A549 (cell line): ENCODE measurements at regions not wholly inside any gene's neighbourhood (a gene's known extent, or its start where the extent isn't known, plus 50 kb on each side); places are given as distances from the start of the nearest gene placed in this dataset.

Source experiments
- CBX2 ChIP-seq: fragments of 200-600 bp; sonication (generic); IDR thresholded peaks from 2 replicates; pipeline ENCODE4 v1.6.1; 2016; ENCODE audit warnings: low read depth, mild to moderate bottlenecking, borderline replicate concordance
- EHMT2 ChIP-seq: fragments of 200-600 bp; sonication (generic); IDR thresholded peaks from 2 replicates; pipeline ENCODE4 v1.6.1; 2016; ENCODE audit warnings: antibody characterized with exemption, low read depth, mild to moderate bottlenecking, moderate library complexity
- HOXA7 ChIP-seq: fragments of 250-450 bp; sonication (Bioruptor Pico); IDR thresholded peaks from 2 replicates; pipeline ENCODE4 v1.5.0; 2020; ENCODE audit warnings: mild to moderate bottlenecking, moderate library complexity
- JUNB ChIP-seq: fragments of >200 bp; sonication (Bioruptor Twin); formaldehyde crosslinking; IDR thresholded peaks from 2 replicates; pipeline ENCODE4 v1.6.1; 2016
- KDM5A ChIP-seq: fragments of 200-600 bp; sonication (generic); IDR thresholded peaks from 2 replicates; pipeline ENCODE4 v1.6.1; 2016; ENCODE audit warnings: antibody characterized with exemption, mild to moderate bottlenecking
- NFE2L2 ChIP-seq: fragments of 150-350 bp; conservative IDR thresholded peaks from 2 replicates; pipeline ENCODE4 v1.6.1; 2014; ENCODE audit warnings: low read length
- POLR2A ChIP-seq: IDR thresholded peaks from 2 replicates; pipeline ENCODE4 v1.6.1; 2012; ENCODE audit warnings: mild to moderate bottlenecking, low read length
- RAD21 ChIP-seq, 2 experiments: fragments of >200 bp in 1 of 2; sonication (Bioruptor Twin) in 1 of 2; formaldehyde crosslinking in 1 of 2; IDR thresholded peaks in 1 of 2; conservative IDR thresholded peaks in 1 of 2; 2 replicates in 1 of 2; 3 replicates in 1 of 2; pipeline ENCODE4 v1.6.1; 2012 to 2018; ENCODE audit warnings: inconsistent platforms in 1 of 2
- RFX5 ChIP-seq: fragments of 450-650 bp; IDR thresholded peaks from 2 replicates; pipeline ENCODE4 v1.7.1; 2014; ENCODE audit warnings: antibody characterized with exemption, mild to moderate bottlenecking, moderate library complexity
- RNF2 ChIP-seq: fragments of 200-600 bp; sonication (generic); IDR thresholded peaks from 2 replicates; pipeline ENCODE4 v1.6.1; 2016; ENCODE audit warnings: low read depth, mild to moderate bottlenecking, antibody characterized with exemption, moderate library complexity, borderline replicate concordance
- SMC3 ChIP-seq: fragments of >200 bp; sonication (Bioruptor Twin); formaldehyde crosslinking; IDR thresholded peaks from 3 replicates; pipeline ENCODE4 v1.6.1; 2018; ENCODE audit warnings: inconsistent platforms
- TF ChIP-seq, protein P1 (sequence below): fragments of 450-650 bp; IDR thresholded peaks from 2 replicates; pipeline ENCODE4 v1.6.1; 2014; ENCODE audit warnings: antibody characterized with exemption
- TF ChIP-seq, protein P2 (sequence below): fragments of >200 bp; sonication (Bioruptor Twin); formaldehyde crosslinking; IDR thresholded peaks from 3 replicates; pipeline ENCODE4 v1.5.1; 2016
- TF ChIP-seq, protein P3 (sequence below): IDR thresholded peaks from 2 replicates; pipeline ENCODE4 v1.6.1; 2012

GRCh38 chr15:95087253-95087609 lies 855.9 kb downstream of the MCTP2 start:
- TF ChIP-seq HOXA7 (CRISPR knock-in tag) (no peak), SMC3 (no peak), RAD21 (conservative IDR thresholded peaks at IDR 0.05 in 1 of 2, IDR thresholded peaks at IDR 0.05 in 1 of 2) (no peak), KDM5A (no peak), RNF2 (no peak), RFX5 (no peak), CBX2 (no peak), JUNB (no peak), EHMT2 (no peak), NFE2L2 (no peak), POLR2A (no peak)
- TF ChIP-seq, protein P1, sequence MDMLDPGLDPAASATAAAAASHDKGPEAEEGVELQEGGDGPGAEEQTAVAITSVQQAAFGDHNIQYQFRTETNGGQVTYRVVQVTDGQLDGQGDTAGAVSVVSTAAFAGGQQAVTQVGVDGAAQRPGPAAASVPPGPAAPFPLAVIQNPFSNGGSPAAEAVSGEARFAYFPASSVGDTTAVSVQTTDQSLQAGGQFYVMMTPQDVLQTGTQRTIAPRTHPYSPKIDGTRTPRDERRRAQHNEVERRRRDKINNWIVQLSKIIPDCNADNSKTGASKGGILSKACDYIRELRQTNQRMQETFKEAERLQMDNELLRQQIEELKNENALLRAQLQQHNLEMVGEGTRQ = no peak
- TF ChIP-seq, protein P2, sequence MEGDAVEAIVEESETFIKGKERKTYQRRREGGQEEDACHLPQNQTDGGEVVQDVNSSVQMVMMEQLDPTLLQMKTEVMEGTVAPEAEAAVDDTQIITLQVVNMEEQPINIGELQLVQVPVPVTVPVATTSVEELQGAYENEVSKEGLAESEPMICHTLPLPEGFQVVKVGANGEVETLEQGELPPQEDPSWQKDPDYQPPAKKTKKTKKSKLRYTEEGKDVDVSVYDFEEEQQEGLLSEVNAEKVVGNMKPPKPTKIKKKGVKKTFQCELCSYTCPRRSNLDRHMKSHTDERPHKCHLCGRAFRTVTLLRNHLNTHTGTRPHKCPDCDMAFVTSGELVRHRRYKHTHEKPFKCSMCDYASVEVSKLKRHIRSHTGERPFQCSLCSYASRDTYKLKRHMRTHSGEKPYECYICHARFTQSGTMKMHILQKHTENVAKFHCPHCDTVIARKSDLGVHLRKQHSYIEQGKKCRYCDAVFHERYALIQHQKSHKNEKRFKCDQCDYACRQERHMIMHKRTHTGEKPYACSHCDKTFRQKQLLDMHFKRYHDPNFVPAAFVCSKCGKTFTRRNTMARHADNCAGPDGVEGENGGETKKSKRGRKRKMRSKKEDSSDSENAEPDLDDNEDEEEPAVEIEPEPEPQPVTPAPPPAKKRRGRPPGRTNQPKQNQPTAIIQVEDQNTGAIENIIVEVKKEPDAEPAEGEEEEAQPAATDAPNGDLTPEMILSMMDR = no peak
- TF ChIP-seq, protein P3, sequence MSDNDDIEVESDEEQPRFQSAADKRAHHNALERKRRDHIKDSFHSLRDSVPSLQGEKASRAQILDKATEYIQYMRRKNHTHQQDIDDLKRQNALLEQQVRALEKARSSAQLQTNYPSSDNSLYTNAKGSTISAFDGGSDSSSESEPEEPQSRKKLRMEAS = no peak
